DMS114 treated with DMSO at 0.1 percent for 48 hours (cell line): ENCODE measurements at regions not wholly inside any gene's neighbourhood (a gene's known extent, or its start where the extent isn't known, plus 50 kb on each side); places are given as distances from the start of the nearest gene placed in this dataset.

Source experiments
- DNase-seq: peaks from one replicate; lab custom pipeline; 2025; ENCODE audit not compliant: unreplicated experiment; lab: John Stamatoyannopoulos, UW

DNA sequence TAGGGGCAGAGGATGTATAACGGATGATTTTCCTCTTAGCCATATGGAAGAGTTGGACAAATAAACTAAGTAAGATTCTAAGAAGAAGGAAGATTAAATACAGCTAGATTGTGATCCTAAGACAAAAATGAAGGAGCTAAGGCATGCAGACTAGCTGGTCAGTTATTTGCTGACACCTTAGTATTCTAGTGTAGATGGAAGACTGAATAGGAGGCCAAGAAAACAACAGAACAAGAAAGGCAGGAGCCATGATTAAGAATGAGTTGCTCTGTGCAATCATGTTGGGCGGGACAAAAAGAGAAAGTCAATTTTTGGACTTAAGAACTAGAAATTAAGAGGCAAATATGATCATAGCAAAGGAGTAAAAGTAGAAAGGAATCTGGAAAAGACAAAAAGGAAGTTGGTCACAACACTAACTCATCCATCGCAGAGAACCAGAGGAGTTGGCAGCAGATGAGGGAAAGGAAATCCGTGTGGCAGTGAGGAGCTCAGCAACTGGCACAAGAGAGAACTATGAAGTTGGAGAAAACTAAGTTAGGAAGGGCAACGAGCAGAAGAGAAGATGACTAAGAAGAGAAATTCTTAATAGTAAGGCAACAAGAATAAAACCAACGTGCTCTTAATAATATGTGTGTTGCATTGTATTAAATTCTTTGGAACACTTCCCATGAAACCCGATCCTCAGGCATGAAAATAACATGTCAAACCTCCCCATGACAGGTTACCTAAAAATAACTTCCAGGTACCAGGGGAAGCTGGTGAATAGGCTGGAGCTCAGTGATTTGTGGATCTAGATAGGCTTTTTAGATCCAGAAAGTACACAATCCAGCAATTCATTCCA is 234.4 kb downstream of the LTN1 start:
- no peak for DNase-seq

DNA sequence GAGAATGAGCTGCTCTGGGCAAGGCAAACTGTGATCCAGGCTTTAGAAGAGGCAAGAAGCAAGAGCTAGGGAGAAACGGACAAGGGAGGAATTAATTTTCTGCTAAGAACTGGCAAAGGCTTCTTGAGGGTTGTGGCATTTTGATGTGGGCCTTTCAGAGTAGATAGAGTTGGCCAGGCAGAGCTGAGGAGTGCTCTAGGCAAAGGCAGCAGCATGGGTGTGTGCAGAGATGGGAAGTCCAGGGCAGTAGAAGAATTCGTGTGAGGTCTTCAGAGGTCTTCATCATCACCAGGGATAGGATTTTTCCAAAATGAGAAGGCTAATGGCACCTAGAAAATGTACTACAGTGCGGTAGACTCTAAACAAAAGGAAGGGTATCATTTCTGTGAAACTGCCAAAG is 237.8 kb downstream of the LTN1 start:
- DNase-seq = no peak

DNA sequence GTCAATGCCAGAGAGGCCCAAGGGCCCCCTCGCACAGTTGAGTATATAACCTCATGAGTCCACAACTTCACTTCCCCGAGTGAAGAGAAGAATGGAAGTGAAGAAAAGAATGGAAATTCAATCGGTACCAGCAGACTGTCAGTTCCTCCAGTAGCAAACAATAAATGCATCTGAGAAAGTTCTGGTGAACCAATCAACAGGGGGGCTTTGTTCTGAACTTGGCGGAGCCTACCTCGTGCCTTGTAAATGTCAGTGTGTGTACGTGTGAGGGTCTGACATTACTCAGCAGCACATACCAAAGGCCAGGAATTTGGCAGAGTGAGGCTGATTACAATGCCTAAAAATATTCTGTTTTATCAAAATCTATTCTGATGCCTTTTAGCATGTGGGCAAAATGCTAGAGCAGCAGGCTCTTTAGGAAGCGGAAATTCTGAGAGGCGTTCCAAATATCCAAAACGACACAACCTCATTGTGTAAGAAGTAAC is 238.5 kb downstream of the LTN1 start:
- no peak for DNase-seq

DNA sequence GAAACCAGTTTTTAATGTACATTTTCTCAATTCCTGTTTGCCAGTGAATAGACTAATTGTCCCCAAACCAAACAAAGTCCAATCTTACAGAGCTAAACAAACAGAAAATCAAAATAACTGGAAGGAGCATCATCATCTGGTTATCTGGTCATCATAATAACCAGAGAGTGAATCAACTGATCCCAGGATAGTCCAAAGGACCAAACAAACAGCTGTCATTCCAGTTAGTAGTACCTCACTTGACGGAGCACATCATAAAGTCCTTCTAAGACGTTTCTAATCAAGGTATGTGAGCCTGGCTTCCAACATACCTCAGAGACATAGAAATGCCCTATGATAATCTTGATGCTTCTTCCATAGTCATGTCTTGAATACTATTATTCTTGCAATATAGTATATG is 240.5 kb downstream of the LTN1 start:
- DNase-seq = no peak

DNA sequence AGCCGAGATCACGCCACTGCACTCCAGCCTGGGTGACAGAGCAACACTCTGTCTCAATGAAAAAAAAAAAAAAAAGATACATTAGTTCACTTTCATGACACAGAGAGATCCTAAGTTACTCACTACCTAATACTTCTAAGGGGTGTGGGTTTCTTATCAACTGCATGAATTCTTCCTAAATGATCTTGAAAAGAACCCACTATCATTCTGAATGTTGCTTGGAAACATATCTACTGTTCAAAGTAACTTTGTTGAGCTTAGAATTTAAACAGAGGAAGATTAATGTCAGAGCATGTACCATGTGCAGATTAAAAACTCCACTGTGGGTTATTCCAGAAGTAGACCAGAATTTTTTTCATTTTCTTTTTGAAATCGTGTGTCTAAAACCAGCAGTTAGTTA is 241.5 kb downstream of the LTN1 start:
- no peak for DNase-seq

DNA sequence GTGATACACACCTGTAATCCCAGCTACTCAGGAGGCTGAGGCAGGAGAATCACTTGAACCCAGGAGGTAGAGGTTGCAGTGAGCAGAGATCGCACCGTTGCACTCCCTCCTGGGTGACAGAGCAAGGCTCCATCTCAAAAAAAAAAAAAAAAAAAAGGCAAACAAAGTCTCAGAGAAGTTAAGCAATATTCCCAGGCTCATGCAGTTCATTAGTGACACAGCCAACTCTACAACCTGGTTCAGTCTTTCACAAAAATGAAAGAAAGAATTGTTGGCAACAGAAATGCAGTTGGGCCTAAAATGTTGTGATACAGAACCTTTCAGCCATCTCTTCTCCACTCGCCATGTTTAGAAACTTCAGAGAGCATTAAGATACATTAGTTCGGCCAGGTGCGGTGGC is 242.1 kb downstream of the LTN1 start:
- DNase-seq = no peak

DNA sequence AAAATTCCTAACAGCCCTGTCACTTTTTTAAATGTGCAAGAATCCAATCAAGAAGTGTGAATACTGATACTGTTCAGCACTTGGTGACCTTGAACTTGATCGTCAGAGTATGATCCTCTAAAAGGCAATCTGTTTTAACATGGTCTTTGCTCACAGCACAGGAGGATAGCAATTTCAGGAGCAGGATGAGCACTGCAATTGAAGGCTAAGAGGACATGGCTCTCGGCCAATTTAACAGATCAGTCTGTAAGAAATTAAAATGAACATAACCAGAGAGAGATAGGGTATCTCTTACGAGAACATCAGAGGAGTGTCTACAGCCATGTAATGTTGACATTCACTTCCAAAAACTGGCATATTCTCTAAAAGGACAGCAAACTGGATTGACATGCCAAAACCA is 243.1 kb downstream of the LTN1 start:
- DNase-seq = no peak

DNA sequence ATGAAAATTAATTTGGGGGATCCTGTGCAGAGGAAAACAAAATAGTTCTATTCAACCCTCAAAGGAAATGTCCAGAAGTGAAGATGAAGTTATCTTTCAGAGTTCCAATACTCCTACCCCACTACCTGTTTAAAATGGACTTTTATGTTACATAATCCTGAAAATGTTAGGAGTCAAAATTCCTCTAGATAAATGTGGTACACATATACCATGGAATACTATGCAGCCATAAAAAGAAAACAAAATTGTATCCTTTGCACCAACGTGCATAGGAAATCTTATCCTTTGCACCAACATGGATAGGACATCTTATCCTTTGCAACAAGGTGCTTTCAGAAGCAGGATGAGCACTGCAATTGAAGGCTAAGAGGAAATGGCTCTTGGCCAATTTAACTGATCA is 245.2 kb downstream of the LTN1 start:
- no peak for DNase-seq

DNA sequence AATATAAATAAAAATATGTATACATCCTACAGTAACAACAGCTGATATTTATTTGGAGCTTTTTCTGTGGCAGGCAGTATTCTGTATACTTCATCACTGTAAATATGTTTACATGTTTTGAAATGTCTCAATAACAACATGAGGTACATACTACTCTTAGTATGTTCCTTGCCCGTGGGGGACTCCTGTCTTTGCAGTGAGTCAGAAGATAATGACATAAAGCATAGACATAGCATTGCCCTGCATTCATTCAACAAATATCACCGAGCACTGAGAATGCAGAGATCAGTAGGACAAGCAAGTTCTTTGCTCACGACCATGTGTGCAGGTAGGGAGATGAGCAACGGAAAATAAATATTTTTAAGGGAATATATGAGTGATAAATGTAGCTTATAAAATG is 246.5 kb downstream of the LTN1 start:
- DNase-seq = no peak

DNA sequence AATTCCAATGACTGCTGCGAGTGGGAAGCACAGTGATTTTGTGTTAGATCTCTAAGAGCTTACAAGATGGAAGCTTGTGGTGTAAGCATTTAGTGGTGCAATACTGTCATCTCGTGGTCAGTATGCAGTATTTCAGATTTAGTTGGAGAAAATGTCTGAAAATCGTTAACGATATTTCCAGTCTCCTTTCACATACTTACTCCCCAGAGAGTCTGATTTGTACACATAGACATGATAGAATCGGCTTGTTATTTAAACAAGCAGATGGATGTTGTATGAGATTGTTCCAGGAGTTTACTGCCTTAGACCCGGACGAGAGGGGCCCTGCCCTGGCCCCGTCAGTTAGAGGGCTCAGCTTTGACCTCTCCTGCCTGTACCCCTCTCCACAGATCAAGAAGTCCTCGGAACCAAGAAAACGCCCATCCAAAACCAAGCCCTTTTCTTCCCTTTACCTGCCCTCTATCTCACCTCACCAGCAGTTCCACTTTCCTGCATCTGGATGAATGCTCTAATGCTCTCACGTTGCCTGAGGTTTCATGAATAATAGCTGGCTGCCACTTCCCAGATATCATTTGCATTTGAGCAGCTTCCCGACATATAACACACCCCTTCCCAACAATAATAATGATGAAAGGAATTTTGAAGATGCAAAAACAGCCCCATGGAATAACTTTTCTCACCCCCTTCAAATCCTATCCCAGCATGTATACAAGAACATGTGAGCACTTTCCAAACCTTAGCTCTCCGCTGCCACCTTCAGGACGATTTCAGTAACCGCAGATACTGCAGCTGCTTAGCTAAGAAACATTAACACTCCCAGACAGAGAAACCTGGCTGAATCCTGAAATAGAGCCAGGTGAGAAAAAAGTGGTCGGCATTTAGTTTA is 247.3 kb downstream of the LTN1 start:
- DNase-seq = peak; percentile 69

DNA sequence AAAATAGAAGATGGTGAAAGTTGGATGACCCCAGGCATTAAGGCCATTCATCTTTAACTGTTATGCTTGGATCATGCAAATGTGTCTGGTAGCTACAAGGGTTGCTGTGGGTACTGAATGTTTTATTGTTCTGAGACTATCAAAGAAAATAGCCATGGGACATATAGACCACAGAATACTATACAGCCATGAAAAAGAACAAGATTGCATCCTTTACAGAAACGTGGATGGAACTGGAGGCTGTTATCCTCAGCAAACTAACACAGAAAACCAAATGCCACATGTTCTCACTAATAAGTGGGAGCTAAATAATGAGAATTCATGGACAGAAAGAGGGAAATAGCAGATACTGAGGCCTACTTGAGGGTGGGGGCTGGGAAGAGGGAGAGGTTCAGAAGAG is 249.0 kb downstream of the LTN1 start:
- DNase-seq = no peak

DNA sequence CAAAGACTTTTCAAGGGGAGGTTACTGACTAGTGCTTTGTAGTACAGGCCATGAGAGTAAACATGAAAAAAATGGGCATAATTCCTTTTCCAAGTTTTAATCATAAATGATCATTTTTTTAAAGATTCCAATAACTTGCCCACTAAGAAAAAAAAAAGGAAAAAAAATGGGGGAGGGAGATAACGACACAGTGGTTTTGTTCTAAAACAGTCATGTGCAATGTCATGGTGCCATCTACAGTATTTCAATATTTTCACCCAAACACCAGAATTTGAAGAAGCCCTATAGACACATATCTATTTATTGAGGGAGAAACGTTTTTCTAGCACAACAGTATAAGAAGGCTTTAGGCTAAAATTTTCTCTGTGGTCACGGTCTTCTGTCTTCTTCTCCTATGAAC is 250.2 kb downstream of the LTN1 start:
- DNase-seq = no peak

DNA sequence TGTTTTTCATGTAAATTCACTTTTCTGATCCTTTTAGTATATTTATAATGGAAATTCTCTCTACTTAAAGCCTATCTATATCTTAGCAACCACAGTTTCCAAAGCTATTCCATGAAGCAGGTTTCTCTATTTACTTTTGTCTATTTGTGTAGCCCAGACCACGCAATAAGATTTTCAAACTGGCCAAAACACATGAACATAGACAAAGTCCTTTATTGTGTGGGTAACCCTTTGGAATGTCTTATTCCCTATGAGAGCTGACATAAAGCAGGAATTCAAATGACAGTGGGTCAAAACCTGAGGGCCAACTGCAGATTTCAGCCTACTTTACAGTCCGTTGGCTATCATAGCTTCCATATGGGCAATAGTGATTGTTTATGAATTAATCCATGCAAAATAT is 252.6 kb downstream of the LTN1 start:
- DNase-seq = no peak

DNA sequence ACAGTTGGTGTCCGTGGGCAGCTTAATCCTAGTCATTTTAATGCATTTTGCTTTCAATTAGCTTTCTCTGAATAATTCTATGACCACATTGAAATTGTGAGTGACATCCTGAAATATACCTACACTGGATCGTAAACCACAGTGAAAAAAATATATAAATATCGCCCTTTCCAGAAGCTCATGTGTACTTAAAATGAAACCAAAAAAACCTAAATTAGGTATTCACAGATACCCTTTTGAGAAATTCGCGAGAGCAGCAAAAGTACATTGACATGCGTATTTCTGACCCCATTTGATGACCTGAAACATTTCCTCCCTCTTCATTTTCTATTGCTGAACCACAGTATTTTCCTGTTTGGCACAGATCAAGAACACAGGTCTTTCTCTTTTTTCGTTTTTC is 253.8 kb downstream of the LTN1 start:
- DNase-seq = no peak

DNA sequence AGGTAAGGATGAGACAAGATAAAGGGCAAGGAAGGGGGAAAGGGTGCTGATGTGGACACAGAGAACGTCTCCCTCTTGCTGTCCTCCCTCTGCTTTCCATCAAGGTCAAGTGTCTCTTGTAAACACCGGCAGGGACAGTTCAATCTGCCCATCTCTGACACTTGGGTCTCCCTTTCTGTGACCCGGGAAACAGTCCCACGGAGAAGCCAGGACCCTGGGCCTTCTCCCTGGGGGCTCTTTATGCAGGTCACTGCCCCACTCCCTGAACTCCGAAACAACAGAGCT is 254.3 kb downstream of the LTN1 start:
- DNase-seq = no peak

DNA sequence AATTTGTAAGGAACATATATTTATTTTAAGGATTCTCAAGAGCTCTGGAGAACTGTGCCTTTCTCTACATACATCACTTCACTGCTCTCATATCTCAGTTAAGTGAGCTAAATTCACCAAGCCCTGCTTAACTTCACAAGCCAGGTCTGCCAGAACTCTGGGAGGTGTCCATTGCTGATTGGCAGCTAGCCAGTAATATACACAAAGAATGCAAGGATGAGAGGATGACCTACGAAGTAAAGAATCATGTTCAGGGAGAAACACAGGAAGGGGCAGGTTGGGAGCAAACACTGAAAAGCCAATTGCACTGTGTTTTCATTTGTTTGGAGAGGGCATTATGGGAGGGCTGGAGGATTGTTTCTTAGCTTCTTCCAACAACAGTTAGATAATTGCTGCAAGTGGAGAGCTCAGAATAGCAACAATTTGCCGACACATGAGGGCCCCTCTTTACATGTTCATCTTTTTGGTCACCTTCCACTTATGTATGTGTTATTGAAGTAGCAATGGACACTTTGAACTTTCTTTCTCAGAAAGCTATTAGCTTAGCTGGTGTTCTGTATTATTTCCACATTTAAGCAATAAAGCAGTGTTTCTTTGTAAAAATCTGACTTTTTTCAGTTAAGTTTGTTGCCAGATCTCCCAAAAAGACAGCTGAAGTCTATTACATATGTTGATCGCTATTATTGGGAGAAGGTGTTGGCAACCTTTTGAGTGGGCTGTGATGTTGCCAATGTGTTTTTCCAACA is 254.8 kb downstream of the LTN1 start:
- DNase-seq = no peak

DNA sequence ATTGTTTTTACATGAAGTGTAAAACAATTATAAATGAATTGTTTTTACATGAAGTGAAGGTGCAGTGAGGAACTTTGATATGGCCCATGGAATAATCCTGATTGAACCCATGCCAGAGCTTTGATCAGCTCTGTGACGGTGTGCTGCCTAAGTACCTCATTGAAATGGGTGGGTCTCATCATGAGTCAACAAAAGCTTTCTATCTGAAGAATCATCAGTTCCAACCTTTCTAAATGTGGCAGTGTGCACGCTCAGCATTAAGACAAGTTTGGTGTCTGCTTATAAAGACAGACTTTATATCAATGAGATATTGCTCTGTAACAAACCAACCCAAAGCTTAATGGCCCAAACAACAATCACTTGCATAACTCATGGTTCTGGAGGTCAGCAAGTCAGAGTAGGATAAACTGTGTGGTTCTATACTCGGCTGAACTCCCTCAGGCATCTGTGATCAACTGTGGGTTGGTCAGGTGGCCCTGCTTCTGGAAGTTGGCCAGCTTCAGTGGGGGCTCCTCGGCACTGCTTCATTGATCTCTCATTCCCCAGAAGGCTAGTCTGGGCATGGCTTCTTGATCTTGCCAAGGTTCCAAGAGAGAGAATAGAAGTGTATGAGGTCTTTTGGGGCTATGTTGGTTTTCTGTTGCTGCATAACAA is 258.0 kb downstream of the LTN1 start:
- DNase-seq = no peak

DNA sequence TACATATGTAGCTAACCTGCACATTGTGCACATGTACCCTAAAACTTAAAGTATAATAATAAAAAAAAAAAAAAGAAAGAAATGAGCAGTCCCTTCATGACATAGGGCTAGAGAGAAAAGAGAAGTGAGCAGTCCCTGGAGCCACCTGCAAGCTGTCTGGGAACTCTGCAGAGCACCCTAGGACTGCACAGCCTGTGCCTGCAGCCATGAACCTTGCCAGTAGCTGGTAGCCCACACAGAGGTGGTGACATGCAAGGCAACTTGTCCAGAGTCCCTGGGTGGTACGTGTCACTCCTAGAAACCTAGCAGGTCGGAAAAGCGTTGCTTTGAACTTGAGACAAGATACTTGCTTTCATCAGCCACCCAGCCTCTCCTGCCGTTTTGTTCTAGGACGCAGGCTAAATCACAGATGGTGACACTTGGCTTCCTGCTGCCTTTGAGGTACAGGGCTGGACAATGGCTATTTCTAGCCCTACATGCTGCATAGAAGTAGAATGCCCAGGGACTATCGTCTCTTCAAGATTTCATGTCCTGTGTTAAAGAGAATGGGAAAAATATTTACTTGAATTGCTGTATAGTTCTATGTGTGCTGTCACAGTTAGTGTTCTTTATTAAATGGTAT is 260.9 kb downstream of the LTN1 start:
- DNase-seq = no peak

DNA sequence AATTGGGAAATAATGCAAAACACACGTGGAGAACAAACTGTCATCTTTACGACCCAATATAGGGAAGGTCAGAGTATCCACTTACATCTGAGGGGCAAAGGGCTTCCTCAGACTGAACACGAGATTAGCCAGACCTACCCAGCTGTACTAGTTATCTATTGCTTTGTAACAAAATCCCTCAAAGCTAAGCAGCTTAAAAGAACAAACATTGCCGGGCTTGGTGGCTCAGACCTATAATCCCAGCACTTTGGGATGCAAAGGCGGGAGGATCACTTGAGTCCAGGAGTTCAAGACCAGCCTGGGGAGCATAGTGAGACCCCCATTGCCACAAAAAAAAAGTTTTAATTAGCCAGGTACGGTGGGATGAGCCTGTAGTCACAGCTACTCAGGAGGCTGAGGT is 262.8 kb downstream of the LTN1 start:
- DNase-seq = no peak

DNA sequence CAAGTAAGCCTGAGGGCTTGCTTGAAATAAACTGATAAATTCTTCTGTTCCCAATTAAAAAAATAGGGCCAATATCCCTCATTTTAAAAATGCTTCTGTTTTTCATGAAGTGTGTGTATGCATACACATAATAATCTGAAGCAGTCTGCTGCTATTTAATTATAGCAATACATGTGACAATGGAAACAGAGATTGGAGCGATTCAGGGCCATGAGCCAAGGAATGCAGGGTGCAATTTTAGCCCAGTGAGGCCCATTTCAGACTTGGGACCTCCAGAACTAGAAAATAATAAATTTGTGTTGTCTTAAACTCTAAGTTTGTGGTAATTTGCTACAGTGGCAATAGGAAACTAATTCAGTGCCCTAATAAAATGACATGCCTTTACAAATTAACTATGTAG is 264.9 kb downstream of the LTN1 start:
- DNase-seq = no peak

DNA sequence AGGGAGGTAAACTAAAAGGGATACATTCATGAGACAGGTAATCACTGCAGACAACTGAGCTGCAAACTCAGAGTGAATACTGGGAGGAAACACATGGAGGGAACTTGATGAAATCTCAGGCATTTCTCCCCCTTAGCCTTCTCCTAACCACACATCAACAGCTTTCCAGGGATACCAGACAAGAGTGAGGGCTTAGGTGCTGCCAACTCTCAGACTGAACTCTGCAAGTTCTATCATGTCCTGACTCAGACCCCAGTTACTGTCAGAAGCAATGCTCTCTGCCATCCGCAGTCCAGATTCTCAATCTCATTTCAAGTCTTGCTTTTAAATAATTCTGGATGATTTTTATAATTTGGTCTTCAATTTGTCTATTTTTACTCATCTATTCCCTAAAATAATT is 267.3 kb downstream of the LTN1 start:
- no peak for DNase-seq
